ENCODE measurements at regions not wholly inside any gene's neighbourhood (a gene's known extent, or its start where the extent isn't known, plus 50 kb on each side); places are given as distances from the start of the nearest gene placed in this dataset.

DNA sequence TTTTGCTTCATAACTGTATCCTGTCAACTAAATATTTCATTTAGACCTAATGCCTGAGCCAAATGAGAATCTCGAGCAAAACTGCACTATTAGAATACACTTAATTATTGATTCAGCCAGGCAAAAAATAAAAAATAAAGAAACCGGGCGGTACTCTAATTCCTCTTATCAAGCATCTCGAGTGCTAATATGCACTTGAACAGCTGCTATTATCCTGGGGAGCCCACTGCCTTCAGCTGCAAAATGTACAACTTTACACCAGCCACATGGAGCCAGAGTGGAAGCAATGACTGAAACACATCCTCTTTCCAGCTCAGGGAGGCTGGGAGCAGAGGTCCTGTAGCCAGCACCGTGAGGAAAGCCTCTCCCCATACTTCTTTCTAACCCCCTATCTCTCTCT lies 390.0 kb upstream of the CADM1 start:
- peaks cover 25% of the 10 kb centered on the region for H3K4me1 Mint-ChIP-seq (ENCODE audit: unreplicated experiment)
- H3K27me3 Mint-ChIP-seq (ENCODE audit: unreplicated experiment), result no peaks in the 10 kb centered on the region
- no peak overlapping the region for H3K4me3 Mint-ChIP-seq (ENCODE audit: unreplicated experiment)
- H3K9me3 Mint-ChIP-seq (ENCODE audit: unreplicated experiment), result no peaks in the 10 kb centered on the region
- DNase-seq (ENCODE audit: extremely low spot score, unreplicated experiment), result no peak
- H3K27ac Mint-ChIP-seq (ENCODE audit: unreplicated experiment), result no peak overlapping the region
- TF ChIP-seq, protein P1, sequence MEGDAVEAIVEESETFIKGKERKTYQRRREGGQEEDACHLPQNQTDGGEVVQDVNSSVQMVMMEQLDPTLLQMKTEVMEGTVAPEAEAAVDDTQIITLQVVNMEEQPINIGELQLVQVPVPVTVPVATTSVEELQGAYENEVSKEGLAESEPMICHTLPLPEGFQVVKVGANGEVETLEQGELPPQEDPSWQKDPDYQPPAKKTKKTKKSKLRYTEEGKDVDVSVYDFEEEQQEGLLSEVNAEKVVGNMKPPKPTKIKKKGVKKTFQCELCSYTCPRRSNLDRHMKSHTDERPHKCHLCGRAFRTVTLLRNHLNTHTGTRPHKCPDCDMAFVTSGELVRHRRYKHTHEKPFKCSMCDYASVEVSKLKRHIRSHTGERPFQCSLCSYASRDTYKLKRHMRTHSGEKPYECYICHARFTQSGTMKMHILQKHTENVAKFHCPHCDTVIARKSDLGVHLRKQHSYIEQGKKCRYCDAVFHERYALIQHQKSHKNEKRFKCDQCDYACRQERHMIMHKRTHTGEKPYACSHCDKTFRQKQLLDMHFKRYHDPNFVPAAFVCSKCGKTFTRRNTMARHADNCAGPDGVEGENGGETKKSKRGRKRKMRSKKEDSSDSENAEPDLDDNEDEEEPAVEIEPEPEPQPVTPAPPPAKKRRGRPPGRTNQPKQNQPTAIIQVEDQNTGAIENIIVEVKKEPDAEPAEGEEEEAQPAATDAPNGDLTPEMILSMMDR (IDR thresholded peaks at IDR 0.05), result no peak
- H3K36me3 Mint-ChIP-seq (ENCODE audit: unreplicated experiment), result no peaks in the 10 kb centered on the region

DNA sequence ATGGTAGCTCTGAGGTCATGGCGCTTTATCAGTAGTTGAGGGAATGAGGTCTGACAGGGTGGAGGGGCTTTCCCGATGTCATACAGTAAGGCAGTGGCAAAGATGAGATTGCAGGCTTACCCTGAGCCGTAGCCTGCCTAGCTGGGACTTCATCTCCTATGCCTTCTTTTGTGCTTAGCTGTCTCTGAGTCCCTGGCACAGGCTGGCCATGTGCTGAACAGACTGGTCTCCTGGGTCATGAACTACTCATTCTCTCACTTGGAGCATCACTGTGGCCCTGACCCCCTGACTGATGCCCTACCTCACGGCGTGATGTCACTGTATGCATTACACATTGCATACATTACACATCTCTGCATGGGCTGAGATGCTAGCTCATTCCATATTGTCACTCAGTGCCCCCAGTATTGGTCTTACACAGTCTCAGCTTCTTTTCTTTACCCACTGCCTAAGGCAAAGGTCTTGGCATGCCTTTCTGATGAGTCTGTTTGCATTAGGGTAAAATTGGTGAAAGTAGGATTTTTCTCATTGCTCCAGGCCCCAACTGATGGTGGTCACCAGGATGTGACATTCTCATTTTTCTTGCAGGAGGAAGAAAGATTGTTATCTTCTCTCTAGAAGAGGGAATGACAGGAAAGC lies 389.4 kb upstream of the CADM1 start:
- TF ChIP-seq, protein P1 (IDR thresholded peaks at IDR 0.05), result no peak
- H3K4me3 Mint-ChIP-seq (ENCODE audit: unreplicated experiment), result no peak overlapping the region
- H3K9me3 Mint-ChIP-seq (ENCODE audit: unreplicated experiment), result no peaks in the 10 kb centered on the region
- no peaks in the 10 kb centered on the region for H3K27me3 Mint-ChIP-seq (ENCODE audit: unreplicated experiment)
- no peaks in the 10 kb centered on the region for H3K36me3 Mint-ChIP-seq (ENCODE audit: unreplicated experiment)
- no peak for DNase-seq (ENCODE audit: extremely low spot score, unreplicated experiment)
- no peak overlapping the region for H3K27ac Mint-ChIP-seq (ENCODE audit: unreplicated experiment)
- peaks cover 25% of the 10 kb centered on the region for H3K4me1 Mint-ChIP-seq (ENCODE audit: unreplicated experiment)

DNA sequence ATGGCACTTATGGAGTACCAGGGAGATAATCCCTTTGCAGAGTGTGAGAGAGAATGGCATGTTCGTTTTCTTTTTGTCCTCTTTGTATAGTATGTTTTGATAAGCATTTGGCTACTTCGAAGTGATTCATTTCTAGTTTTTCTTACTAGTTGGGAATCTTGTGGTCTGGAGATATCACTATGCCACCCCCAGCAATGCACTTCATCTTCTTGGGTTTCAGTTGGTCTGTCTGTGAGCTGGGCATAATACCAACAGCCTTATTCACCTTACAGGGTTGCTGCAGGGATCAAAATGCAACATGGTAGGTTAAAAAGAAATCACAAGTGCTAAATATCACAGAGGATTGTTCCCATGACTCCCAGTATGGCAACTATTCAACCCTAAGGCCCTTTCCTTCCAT lies 387.8 kb upstream of the CADM1 start:
- no peaks in the 10 kb centered on the region for H3K36me3 Mint-ChIP-seq (ENCODE audit: unreplicated experiment)
- no peak overlapping the region for H3K27ac Mint-ChIP-seq (ENCODE audit: unreplicated experiment)
- no peak overlapping the region for H3K4me3 Mint-ChIP-seq (ENCODE audit: unreplicated experiment)
- H3K27me3 Mint-ChIP-seq (ENCODE audit: unreplicated experiment), result no peaks in the 10 kb centered on the region
- no peaks in the 10 kb centered on the region for H3K9me3 Mint-ChIP-seq (ENCODE audit: unreplicated experiment)
- H3K4me1 Mint-ChIP-seq (ENCODE audit: unreplicated experiment), result peaks cover 25% of the 10 kb centered on the region
- DNase-seq (ENCODE audit: extremely low spot score, unreplicated experiment), result no peak
- TF ChIP-seq, protein P1 (IDR thresholded peaks at IDR 0.05), result no peak

DNA sequence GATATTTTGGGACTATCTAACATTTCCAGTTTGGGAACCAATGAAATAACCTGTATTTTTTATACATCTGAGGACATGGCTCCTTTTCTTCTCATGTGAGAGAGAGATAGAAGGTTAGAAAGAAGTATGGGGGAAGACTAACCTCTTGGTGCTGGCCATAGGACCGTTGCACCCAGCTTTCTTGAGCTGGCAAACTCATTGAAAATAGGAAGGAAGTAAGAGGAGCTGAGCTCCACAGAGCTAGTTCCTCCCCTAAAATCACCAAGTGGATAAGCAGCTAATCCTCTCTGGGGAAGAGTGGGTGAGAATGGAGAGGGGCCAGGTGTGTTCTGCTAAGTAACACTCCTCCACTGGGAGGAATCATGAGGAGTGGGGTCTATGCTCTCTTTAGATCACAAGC lies 387.4 kb upstream of the CADM1 start:
- H3K27ac Mint-ChIP-seq (ENCODE audit: unreplicated experiment), result no peak overlapping the region
- H3K4me3 Mint-ChIP-seq (ENCODE audit: unreplicated experiment), result no peak overlapping the region
- no peaks in the 10 kb centered on the region for H3K9me3 Mint-ChIP-seq (ENCODE audit: unreplicated experiment)
- H3K27me3 Mint-ChIP-seq (ENCODE audit: unreplicated experiment), result no peaks in the 10 kb centered on the region
- peaks cover 25% of the 10 kb centered on the region for H3K4me1 Mint-ChIP-seq (ENCODE audit: unreplicated experiment)
- H3K36me3 Mint-ChIP-seq (ENCODE audit: unreplicated experiment), result no peaks in the 10 kb centered on the region
- TF ChIP-seq, protein P1 (IDR thresholded peaks at IDR 0.05), result no peak
- no peak for DNase-seq (ENCODE audit: extremely low spot score, unreplicated experiment)

DNA sequence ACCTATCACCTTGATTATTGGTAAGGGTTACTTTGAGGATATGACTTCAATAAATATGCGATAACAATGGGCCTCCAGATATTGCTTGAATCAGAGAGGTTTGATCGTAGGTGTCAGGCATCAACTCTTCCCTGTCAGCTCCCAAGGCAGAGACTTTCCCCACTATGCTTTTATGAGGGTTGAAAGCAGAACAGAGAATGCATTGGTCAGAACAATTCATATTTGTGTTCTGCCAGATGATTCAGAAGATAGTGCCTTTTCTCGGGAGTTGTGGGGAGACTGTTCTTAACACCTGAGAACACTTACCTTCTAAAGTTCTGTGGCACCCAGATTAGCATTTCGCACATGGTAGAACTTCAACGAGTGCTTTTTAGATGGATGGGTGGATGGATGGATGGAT lies 386.3 kb upstream of the CADM1 start:
- Mint-ChIP-seq H3K36me3 (ENCODE audit: unreplicated experiment) (no peaks in the 10 kb centered on the region), H3K4me3 (ENCODE audit: unreplicated experiment) (no peak overlapping the region), H3K9me3 (ENCODE audit: unreplicated experiment) (no peaks in the 10 kb centered on the region), H3K27ac (ENCODE audit: unreplicated experiment) (no peak overlapping the region), H3K4me1 (ENCODE audit: unreplicated experiment) (peaks cover 31% of the 10 kb centered on the region), H3K27me3 (ENCODE audit: unreplicated experiment) (no peaks in the 10 kb centered on the region)
- no peak for DNase-seq (ENCODE audit: extremely low spot score, unreplicated experiment)
- TF ChIP-seq, protein P1 (IDR thresholded peaks at IDR 0.05), result no peak
